GM19035 (cell line): ENCODE measurements at regions not wholly inside any gene's neighbourhood (a gene's known extent, or its start where the extent isn't known, plus 50 kb on each side); places are given as distances from the start of the nearest gene placed in this dataset.
"Not testable (repeated sequence)": the region's sequence is repeated elsewhere in the genome, so short reads cannot be mapped to it uniquely, and the experiment has no call there.

Source experiments
- ATAC-seq: cut with Tn5 transposase; IDR thresholded peaks from one replicate; pipeline ENCODE4 v1.9.1; 2021; ENCODE audit not compliant: unreplicated experiment

- ATAC-seq = no peak
Observed at GRCh38 chr6:111925296-111925695, 52.0 kb upstream of the FYN start.

GRCh38 chr6:111926731-111927302 is 53.6 kb upstream of the FYN start:
- no peak for ATAC-seq

GRCh38 chr6:111927321-111927720 is 54.1 kb upstream of the FYN start:
- no peak for ATAC-seq

GRCh38 chr6:111928139-111928538 is 54.9 kb upstream of the FYN start:
- no peak for ATAC-seq

- not testable (repeated sequence) for ATAC-seq
Observed at GRCh38 chr6:111934611-111935010, 61.4 kb upstream of the FYN start.

GRCh38 chr6:111936718-111937117 is 63.5 kb upstream of the FYN start:
- ATAC-seq = no peak

GRCh38 chr6:111938710-111939109 is 65.5 kb upstream of the FYN start:
- no peak for ATAC-seq

GRCh38 chr6:111939902-111940301 is 66.7 kb upstream of the FYN start:
- ATAC-seq = no peak

- ATAC-seq = no peak
Observed at GRCh38 chr6:111940801-111941200, 67.5 kb upstream of the FYN start.

- ATAC-seq = no peak
Observed at GRCh38 chr6:111941686-111942330, 68.6 kb upstream of the FYN start.

GRCh38 chr6:111942561-111942960 is 69.3 kb upstream of the FYN start:
- ATAC-seq = no peak

GRCh38 chr6:111943266-111943665 is 70.0 kb upstream of the FYN start:
- no peak for ATAC-seq

GRCh38 chr6:111943726-111944125 is 70.5 kb upstream of the FYN start:
- no peak for ATAC-seq

- no peak for ATAC-seq
Observed at GRCh38 chr6:111944541-111944940, 71.3 kb upstream of the FYN start.

GRCh38 chr6:111949546-111949945 is 76.3 kb upstream of the FYN start:
- no peak for ATAC-seq

GRCh38 chr6:111949984-111950383 is 76.7 kb upstream of the FYN start:
- ATAC-seq = not testable (repeated sequence)

GRCh38 chr6:111950661-111951496 is 77.6 kb upstream of the FYN start:
- no peak for ATAC-seq

- ATAC-seq = no peak
Observed at GRCh38 chr6:111951497-111952085, 78.3 kb upstream of the FYN start.

GRCh38 chr6:111952274-111952673 is 79.0 kb upstream of the FYN start:
- ATAC-seq = no peak

- ATAC-seq = no peak
Observed at GRCh38 chr6:111952821-111953540, 79.7 kb upstream of the FYN start.

GRCh38 chr6:111956098-111956497 is 82.8 kb upstream of the FYN start:
- no peak for ATAC-seq
